GM12874 (cell line): ENCODE measurements at regions not wholly inside any gene's neighbourhood (a gene's known extent, or its start where the extent isn't known, plus 50 kb on each side); places are given as distances from the start of the nearest gene placed in this dataset.

Experiments used
- TF ChIP-seq, protein P1 (sequence below): IDR thresholded peaks from 2 replicates; pipeline ENCODE4 v1.5.1; 2011; ENCODE audit warnings: low read depth, mild to moderate bottlenecking, control low read depth, low read length, moderate library complexity; ENCODE audit not compliant: insufficient read depth

DNA sequence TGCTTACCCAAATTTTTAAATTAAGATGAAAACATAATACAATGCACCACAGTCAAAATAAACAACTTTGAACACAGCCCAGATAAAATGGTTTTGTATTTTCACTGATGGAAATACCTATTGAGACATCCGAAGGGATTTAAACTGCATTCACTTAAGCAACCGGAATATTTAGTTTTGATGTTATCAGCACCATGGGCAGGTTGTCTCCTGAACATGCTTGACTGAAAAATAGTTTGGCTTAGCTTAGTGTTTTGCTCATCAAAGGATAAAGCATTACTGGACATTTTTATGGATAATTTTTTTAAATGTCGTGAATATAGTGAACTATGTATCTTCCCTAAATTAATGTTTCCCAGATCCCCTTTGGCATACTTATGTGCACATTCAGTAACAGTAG lies 177.5 kb downstream of the GJA1 start:
- TF ChIP-seq, protein P1, sequence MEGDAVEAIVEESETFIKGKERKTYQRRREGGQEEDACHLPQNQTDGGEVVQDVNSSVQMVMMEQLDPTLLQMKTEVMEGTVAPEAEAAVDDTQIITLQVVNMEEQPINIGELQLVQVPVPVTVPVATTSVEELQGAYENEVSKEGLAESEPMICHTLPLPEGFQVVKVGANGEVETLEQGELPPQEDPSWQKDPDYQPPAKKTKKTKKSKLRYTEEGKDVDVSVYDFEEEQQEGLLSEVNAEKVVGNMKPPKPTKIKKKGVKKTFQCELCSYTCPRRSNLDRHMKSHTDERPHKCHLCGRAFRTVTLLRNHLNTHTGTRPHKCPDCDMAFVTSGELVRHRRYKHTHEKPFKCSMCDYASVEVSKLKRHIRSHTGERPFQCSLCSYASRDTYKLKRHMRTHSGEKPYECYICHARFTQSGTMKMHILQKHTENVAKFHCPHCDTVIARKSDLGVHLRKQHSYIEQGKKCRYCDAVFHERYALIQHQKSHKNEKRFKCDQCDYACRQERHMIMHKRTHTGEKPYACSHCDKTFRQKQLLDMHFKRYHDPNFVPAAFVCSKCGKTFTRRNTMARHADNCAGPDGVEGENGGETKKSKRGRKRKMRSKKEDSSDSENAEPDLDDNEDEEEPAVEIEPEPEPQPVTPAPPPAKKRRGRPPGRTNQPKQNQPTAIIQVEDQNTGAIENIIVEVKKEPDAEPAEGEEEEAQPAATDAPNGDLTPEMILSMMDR, result no peak

DNA sequence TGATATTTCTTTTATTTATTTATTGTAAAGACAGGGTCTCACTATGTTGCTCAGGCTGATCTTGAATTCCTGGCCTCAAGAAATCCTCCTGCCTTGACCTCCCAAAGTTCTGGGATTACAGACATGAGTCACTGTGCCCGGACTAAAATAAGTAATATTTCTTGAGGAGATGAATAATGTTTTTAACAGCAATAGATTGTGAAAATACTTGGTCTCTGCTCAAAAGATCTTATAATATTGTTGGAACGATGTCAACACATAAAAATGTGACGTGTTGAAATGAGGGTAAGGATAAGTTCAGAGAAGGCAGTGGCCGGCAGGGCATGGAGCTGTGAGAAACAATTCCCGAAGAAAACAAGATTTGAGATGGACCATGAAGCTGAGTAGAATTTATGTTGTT lies 178.7 kb downstream of the GJA1 start:
- TF ChIP-seq, protein P1, result no peak

DNA sequence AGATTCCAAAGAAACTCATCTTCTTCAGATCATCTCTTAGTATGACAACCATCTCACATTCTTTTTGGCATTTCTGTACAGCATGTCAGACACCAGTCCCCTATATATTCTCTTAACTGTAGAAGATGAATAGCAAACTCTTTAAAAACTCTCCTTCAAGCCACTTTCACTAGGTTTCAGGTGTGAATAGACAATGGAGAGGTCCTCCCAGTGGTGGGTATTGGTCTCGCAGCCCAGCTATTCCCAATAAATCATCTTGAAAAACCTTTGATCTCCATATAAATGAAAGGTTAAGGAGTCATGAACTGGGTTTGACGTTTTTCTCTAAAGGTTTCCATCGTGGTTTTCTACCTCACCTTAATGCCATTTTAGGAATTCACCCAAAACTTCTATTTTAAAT lies 180.0 kb downstream of the GJA1 start:
- TF ChIP-seq, protein P1, result no peak

DNA sequence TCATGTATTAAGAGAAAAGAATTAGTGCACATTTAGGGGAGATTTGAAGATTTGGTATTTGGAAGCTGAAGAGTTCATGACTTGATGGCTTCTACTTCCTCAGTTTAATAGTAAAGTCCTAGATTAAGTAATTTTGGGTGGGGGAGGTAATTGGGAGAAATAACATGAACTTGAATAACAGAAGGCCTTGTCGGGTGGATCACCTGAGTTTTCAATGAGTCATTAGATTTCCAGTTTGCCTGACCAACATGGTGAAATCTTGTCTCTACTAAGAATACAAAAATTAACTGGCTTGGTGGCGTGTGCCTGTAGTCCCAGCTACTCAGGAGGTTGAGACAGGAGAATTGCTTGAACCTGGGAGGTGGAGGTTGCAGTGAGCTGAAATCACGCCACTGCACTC lies 181.0 kb downstream of the GJA1 start:
- TF ChIP-seq, protein P1, result no peak

DNA sequence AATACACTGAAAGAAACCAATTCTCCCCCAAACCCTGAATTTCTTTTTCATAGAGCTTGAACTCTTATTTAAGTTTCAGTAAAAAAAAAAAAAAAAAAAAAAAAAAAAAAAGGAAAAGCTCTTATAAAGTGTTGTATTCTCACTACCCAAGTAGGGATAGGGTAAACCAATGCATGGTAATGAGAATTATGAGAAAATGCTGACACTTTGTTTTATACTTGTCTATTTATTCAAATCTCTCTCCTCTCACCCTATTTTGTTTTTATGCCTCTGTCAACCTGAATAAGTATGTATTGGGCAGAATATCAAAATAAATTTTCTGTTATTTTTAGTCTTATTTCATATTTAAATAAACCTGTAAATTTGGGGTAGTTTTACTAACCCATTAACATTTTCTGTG lies 181.9 kb downstream of the GJA1 start:
- TF ChIP-seq, protein P1, result no peak

DNA sequence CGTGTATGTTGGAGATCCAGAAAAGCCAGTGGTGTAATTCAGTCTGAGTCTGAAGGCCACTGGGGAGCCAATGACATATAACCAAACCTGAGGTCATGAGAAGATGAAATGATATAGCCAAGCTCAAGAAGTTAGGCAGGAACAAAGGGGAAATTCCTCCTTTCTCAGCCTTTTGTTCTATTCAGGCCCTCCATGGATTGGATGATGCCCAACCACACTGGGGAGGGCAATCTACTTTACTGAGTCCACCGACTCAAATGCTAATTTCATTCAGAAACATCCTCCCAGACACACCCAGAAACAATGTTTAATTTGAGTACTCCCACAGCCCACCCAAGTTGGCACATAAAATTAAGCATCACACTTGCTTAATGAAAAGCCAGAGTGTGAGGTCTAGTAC lies 183.6 kb downstream of the GJA1 start:
- TF ChIP-seq, protein P1, result no peak

DNA sequence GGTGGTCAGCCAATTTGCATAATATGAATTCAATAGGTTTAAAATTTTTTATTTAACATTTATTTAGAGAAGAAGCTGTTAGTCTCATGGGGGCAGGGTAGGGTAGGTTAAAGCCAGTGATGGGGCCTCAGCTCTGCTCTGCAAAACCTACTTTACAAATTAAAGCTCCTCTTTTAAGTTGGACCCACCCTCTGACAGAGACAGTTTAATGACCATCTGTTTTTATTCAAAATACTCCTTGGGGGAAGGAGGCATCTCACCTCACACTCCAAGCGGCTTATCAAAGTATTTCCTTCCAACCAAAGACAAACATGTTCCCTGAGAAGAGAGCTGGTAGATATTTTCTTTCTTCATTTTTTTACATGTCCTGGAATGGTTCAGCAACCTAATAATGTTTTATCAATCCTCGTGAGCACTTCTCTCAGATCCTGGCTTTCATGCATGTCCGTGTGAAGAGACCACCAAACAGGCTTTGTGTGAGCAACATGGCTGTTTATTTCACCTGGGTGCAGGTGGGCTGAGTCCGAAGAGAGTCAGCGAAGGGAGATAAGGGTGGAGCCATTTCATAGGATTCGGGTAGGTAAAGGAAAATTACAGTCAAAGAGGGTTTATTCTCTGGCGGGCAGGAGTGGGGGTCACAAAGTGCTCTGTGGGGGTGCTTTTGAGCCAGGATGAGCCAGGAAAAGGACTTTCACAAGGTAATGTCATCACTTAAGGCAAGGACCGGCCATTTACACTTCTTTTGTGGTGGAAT lies 184.7 kb downstream of the GJA1 start:
- TF ChIP-seq, protein P1, result no peak
